CD14-positive monocyte (primary cell): ENCODE measurements at regions not wholly inside any gene's neighbourhood (a gene's known extent, or its start where the extent isn't known, plus 50 kb on each side); places are given as distances from the start of the nearest gene placed in this dataset.
A peak's percentile ranks its signal among the peaks of the same experiment; 100 is the strongest.

ENCODE experiments used
- DNase-seq, 3 donors: peaks; one replicate each; pipeline ENCODE4 v3.0.0-alpha.2; 2011 to 2022
- H2AFZ ChIP-seq: 2 replicates; pipeline ENCODE4 v1.6.0; 2012; ENCODE audit warnings: mild to moderate bottlenecking, low read depth, low read length, inconsistent platforms; ENCODE audit not compliant: insufficient read depth, poor library complexity, severe bottlenecking
- H3K27ac ChIP-seq, 2 donors: 1 replicate in 1 of 2; 2 replicates in 1 of 2; pipeline ENCODE4 v1.5.1; 2012 to 2013; ENCODE audit warnings: low read length in 2 of 2, control low read depth in 1 of 2, inconsistent platforms in 1 of 2, low read depth in 1 of 2, mild to moderate bottlenecking in 1 of 2
- H3K27me3 ChIP-seq, 2 donors: one replicate each; pipeline versions ENCODE4 v1.6.0 to v1.6.1; 2011 to 2013; ENCODE audit warnings: low read length in 2 of 2; ENCODE audit not compliant: control insufficient read depth in 2 of 2, insufficient read depth in 2 of 2
- H3K36me3 ChIP-seq, 2 donors: replicated peaks in 1 of 2; 1 replicate in 1 of 2; 2 replicates in 1 of 2; pipeline versions ENCODE4 v1.5.1 to v1.6.1; 2012 to 2013; ENCODE audit warnings: low read length in 2 of 2, control low read depth in 1 of 2, inconsistent platforms in 1 of 2, mild to moderate bottlenecking in 1 of 2; ENCODE audit not compliant: insufficient read depth in 2 of 2, control insufficient read depth in 1 of 2
- H3K4me1 ChIP-seq, 2 donors: 1 replicate in 1 of 2; 2 replicates in 1 of 2; pipeline versions ENCODE4 v1.5.1 to v1.6.1; 2012 to 2013; ENCODE audit warnings: low read length in 2 of 2, control low read depth in 1 of 2, inconsistent platforms in 1 of 2, mild to moderate bottlenecking in 1 of 2, moderate library complexity in 1 of 2; ENCODE audit not compliant: insufficient read depth in 2 of 2, control insufficient read depth in 1 of 2
- H3K4me2 ChIP-seq: replicated peaks from 2 replicates; pipeline ENCODE3; 2012; ENCODE audit warnings: low read length, moderate library complexity, mild to moderate bottlenecking; ENCODE audit not compliant: poor library complexity, severe bottlenecking; ENCODE audit errors: extremely low read depth
- H3K4me3 ChIP-seq, 3 experiments: fragments of 200-600 bp in 1 of 3; sonication (generic) in 1 of 3; replicated peaks in 1 of 3; 1 replicate in 2 of 3; 2 replicates in 1 of 3; pipeline ENCODE4 v1.5.1; 2011 to 2013; ENCODE audit warnings: low read length in 3 of 3, mild to moderate bottlenecking in 3 of 3, control low read depth in 2 of 3, low read depth in 2 of 3, inconsistent platforms in 1 of 3, moderate library complexity in 1 of 3
- H3K79me2 ChIP-seq: 2 replicates; pipeline ENCODE4 v1.6.0; 2012; ENCODE audit warnings: mild to moderate bottlenecking, control low read depth, inconsistent platforms, low read length, moderate library complexity; ENCODE audit not compliant: insufficient read depth
- H3K9ac ChIP-seq: 2 replicates; pipeline ENCODE4 v1.6.0; 2017; ENCODE audit warnings: low read length, mild to moderate bottlenecking; ENCODE audit not compliant: insufficient read depth, poor library complexity, severe bottlenecking
- H3K9me3 ChIP-seq, 2 donors: replicated peaks in 1 of 2; 1 replicate in 1 of 2; 2 replicates in 1 of 2; pipeline versions ENCODE4 v1.5.1 to v1.6.1; 2012 to 2013; ENCODE audit warnings: low read length in 2 of 2, control low read depth in 1 of 2; ENCODE audit not compliant: control insufficient read depth in 1 of 2, insufficient read depth in 1 of 2
- H4K20me1 ChIP-seq: 2 replicates; pipeline ENCODE4 v1.6.0; 2012; ENCODE audit warnings: mild to moderate bottlenecking, low read length, control low read depth, moderate library complexity; ENCODE audit not compliant: insufficient read depth
- H3K27ac Mint-ChIP-seq, 7 donors: one replicate each; pipeline ENCODE4 v1.8.0; 2020; ENCODE audit warnings: mild to moderate bottlenecking in 7 of 7, mixed read lengths in 7 of 7, moderate library complexity in 6 of 7, inconsistent platforms in 2 of 7
- H3K27me3 Mint-ChIP-seq, 3 donors: one replicate each; pipeline ENCODE4 v1.8.0; 2021 to 2022; ENCODE audit warnings: low read depth in 3 of 3, mild to moderate bottlenecking in 3 of 3, mixed read lengths in 3 of 3, moderate library complexity in 3 of 3, inconsistent platforms in 1 of 3
- H3K36me3 Mint-ChIP-seq, 2 donors: one replicate each; pipeline ENCODE4 v1.8.0; 2020; ENCODE audit warnings: mixed read lengths in 2 of 2, inconsistent platforms in 1 of 2, mild to moderate bottlenecking in 1 of 2
- H3K4me1 Mint-ChIP-seq: one replicate; pipeline ENCODE4 v1.8.0; 2020; ENCODE audit warnings: mild to moderate bottlenecking, mixed read lengths
- H3K4me3 Mint-ChIP-seq, 2 donors: one replicate each; pipeline ENCODE4 v1.8.0; 2020; ENCODE audit warnings: mild to moderate bottlenecking in 2 of 2, mixed read lengths in 2 of 2, moderate library complexity in 1 of 2
- H3K9me3 Mint-ChIP-seq, 7 donors: one replicate each; pipeline ENCODE4 v1.8.0; 2020 to 2022; ENCODE audit warnings: mixed read lengths in 7 of 7, mild to moderate bottlenecking in 6 of 7, moderate library complexity in 6 of 7, inconsistent platforms in 2 of 7
- WGBS: methylation state at CpG from one replicate; pipeline ENCODE4 v1.1.5; 2013; ENCODE audit warnings: missing lambda C conversion rate; ENCODE audit not compliant: insufficient coverage; 5-methylcytosine and 5-hydroxymethylcytosine counted together
- intact Hi-C, 2 donors: fragments of 100-400 bp; cut with micrococcal nuclease; formaldehyde crosslinking; loops; one replicate each; pipeline versions ENCODE4 v1.15.0 to v1.15.1; 2023
- TF ChIP-seq, protein P1 (sequence below): fragments of 200-600 bp; IDR thresholded peaks from one replicate; pipeline ENCODE4 v1.8.0; 2022; ENCODE audit warnings: antibody characterized with exemption, mild to moderate bottlenecking

DNA sequence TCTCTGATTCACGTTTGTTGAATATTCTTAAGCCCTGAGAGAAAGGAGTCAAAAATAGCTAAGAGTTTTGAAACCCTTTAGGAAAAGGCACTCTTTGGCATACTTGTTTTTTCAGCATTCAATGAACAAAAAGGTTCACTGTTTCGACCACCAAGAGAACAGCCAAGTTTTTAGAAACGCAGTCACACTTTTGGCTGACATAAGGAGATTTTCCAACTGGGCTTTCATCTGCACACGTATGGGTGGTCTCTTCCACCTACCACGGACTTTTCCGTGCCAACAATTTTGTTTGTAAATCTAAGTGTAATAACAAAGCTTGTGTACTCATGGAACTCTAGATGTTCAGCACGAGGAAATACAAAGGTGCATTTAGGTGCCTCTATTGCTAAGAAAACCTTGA, 270.3 kb downstream of the WDR11 start:
- no peak overlapping the region for H3K4me2 ChIP-seq
- H3K27ac ChIP-seq: no peak overlapping the region
- H3K9me3 ChIP-seq: no peaks in the 10 kb centered on the region
- no peaks in the 10 kb centered on the region for H3K36me3 Mint-ChIP-seq
- no peaks in the 10 kb centered on the region for H3K4me1 Mint-ChIP-seq
- H3K27me3 Mint-ChIP-seq: peaks cover 0 to 15% (median 3%) of the 10 kb centered on the region in 3 donors
- DNase-seq: no peak
- H3K4me1 ChIP-seq: no peaks in the 10 kb centered on the region
- H3K36me3 ChIP-seq: no peaks in the 10 kb centered on the region
- no peaks in the 10 kb centered on the region for H3K27me3 ChIP-seq
- intact Hi-C loops: no loop called here
- WGBS: 100% methylated on average over 1 of the region's 7 CpGs
- no peaks in the 10 kb centered on the region for H4K20me1 ChIP-seq
- no peak overlapping the region for H3K27ac Mint-ChIP-seq
- TF ChIP-seq, protein P1, sequence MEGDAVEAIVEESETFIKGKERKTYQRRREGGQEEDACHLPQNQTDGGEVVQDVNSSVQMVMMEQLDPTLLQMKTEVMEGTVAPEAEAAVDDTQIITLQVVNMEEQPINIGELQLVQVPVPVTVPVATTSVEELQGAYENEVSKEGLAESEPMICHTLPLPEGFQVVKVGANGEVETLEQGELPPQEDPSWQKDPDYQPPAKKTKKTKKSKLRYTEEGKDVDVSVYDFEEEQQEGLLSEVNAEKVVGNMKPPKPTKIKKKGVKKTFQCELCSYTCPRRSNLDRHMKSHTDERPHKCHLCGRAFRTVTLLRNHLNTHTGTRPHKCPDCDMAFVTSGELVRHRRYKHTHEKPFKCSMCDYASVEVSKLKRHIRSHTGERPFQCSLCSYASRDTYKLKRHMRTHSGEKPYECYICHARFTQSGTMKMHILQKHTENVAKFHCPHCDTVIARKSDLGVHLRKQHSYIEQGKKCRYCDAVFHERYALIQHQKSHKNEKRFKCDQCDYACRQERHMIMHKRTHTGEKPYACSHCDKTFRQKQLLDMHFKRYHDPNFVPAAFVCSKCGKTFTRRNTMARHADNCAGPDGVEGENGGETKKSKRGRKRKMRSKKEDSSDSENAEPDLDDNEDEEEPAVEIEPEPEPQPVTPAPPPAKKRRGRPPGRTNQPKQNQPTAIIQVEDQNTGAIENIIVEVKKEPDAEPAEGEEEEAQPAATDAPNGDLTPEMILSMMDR: no peak
- H3K79me2 ChIP-seq: no peaks in the 10 kb centered on the region
- H3K9me3 Mint-ChIP-seq: peaks cover 0 to 6% (median 3%) of the 10 kb centered on the region in 7 donors
- H3K4me3 Mint-ChIP-seq: no peak overlapping the region
- H3K4me3 ChIP-seq: no peak overlapping the region
- H3K9ac ChIP-seq: no peak overlapping the region
- no peak overlapping the region for H2AFZ ChIP-seq

DNA sequence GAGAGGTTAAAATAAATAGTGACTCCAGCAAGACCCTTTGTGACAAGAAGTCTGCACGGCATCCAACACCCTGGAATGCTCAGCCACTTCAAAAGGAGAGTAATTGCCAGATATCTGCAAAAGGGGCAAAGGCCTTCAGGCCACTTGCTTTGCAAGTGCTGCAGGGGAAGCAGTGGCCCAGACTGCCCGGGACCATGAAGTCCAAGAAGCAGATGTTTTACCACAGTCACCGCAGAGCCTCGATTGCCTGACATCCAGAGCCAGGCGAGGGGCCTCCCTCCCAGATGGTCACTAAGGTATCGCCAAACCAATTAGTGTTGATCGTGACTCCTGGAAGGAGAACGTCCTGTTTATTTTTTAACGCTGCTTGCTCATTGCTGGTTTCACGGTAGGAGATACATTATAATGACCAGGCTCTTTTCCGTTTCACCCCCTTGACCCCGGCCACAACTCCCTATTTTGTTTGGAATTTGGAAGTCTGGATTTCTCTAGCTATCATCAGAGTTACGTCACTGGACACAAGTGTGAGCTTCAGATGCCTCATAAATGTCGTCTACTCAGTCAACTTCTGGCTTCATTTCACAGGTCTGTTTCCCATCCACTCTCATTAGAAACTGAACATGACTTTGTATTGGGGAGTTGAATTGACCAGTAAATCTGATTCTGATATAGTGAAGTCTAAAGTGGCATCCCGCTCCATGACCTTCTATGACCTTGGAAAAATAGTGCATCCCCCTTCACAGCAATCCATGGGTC, 276.2 kb downstream of the WDR11 start:
- Mint-ChIP-seq H3K4me1 (no peaks in the 10 kb centered on the region), H3K27me3 (peaks cover 0 to 4% (median 3%) of the 10 kb centered on the region in 3 donors)

More for the DNA sequence above, 276.2 kb downstream of the WDR11 start:
- DNase-seq: no peak
- Mint-ChIP-seq H3K36me3 (no peaks in the 10 kb centered on the region), H3K27ac (peak overlapping the region in 1 of 7 donors; percentile 24), H3K9me3 (peaks cover 0 to 8% (median 3%) of the 10 kb centered on the region in 7 donors), H3K4me3 (no peak overlapping the region)
- Histone ChIP-seq H3K27me3 (no peaks in the 10 kb centered on the region), H3K4me1 (no peaks in the 10 kb centered on the region), H3K36me3 (no peaks in the 10 kb centered on the region), H3K9me3 (no peaks in the 10 kb centered on the region), H3K9ac (no peak overlapping the region), H2AFZ (no peak overlapping the region), H3K27ac (no peak overlapping the region), H3K79me2 (no peaks in the 10 kb centered on the region), H3K4me2 (no peak overlapping the region), H4K20me1 (no peaks in the 10 kb centered on the region), H3K4me3 (no peak overlapping the region)
- TF ChIP-seq, protein P1: no peak
- intact Hi-C loops: no loop called here
- WGBS: 91% methylated on average over 11 of the region's 15 CpGs
